HepG2 (cell line): ENCODE measurements at regions not wholly inside any gene's neighbourhood (a gene's known extent, or its start where the extent isn't known, plus 50 kb on each side); places are given as distances from the start of the nearest gene placed in this dataset.

ENCODE experiments used
- ELF1 ChIP-seq: sonication (generic); formaldehyde crosslinking; IDR thresholded peaks from 2 replicates; pipeline ENCODE4 v1.4.0; 2020; ENCODE audit warnings: missing genetic modification reagents
- KLF12 ChIP-seq: sonication (generic); formaldehyde crosslinking; IDR thresholded peaks from 2 replicates; pipeline ENCODE4 v1.4.0; 2020; ENCODE audit warnings: missing genetic modification reagents, borderline replicate concordance
- KMT2A ChIP-seq: sonication (generic); formaldehyde crosslinking; IDR thresholded peaks from 2 replicates; pipeline ENCODE4 v1.4.0; 2020; ENCODE audit warnings: missing genetic modification reagents
- NFIB ChIP-seq: sonication (generic); formaldehyde crosslinking; IDR thresholded peaks from 2 replicates; pipeline ENCODE4 v1.9.0; 2021; ENCODE audit warnings: missing genetic modification reagents, mild to moderate bottlenecking, borderline replicate concordance
- NFIC ChIP-seq: IDR thresholded peaks from 2 replicates; pipeline ENCODE4 v1.6.1; 2012; ENCODE audit warnings: mild to moderate bottlenecking, low read length, inconsistent platforms
- SMYD3 ChIP-seq: sonication (generic); formaldehyde crosslinking; IDR thresholded peaks from 2 replicates; pipeline ENCODE4 v1.8.1; 2023; ENCODE audit warnings: mild to moderate bottlenecking, missing genetic modification reagents
- ZC3H4 ChIP-seq: sonication (generic); formaldehyde crosslinking; IDR thresholded peaks from 2 replicates; pipeline ENCODE4 v1.4.0; 2020; ENCODE audit warnings: missing genetic modification reagents, borderline replicate concordance
- ZEB1 ChIP-seq: IDR thresholded peaks from 2 replicates; pipeline ENCODE4 v1.6.1; 2012; ENCODE audit warnings: mild to moderate bottlenecking, low read depth, inconsistent platforms; ENCODE audit not compliant: insufficient replicate concordance
- ZFP36L2 ChIP-seq: sonication (generic); formaldehyde crosslinking; IDR thresholded peaks from 2 replicates; pipeline ENCODE4 v1.4.0; 2020; ENCODE audit warnings: missing genetic modification reagents
- ZNF136 ChIP-seq: sonication (generic); formaldehyde crosslinking; IDR thresholded peaks from 2 replicates; pipeline ENCODE4 v1.8.1; 2022; ENCODE audit warnings: low read depth, mild to moderate bottlenecking, moderate library complexity, missing genetic modification reagents
- ZNF547 ChIP-seq: sonication (generic); formaldehyde crosslinking; IDR thresholded peaks from 2 replicates; pipeline ENCODE4 v1.5.1; 2020; ENCODE audit warnings: mild to moderate bottlenecking, missing genetic modification reagents
- ZNF75D ChIP-seq: sonication (generic); formaldehyde crosslinking; IDR thresholded peaks from 2 replicates; pipeline ENCODE4 v1.8.1; 2023; ENCODE audit warnings: missing genetic modification reagents, mild to moderate bottlenecking, borderline replicate concordance
- ZNF83 ChIP-seq: sonication (generic); formaldehyde crosslinking; IDR thresholded peaks from 2 replicates; pipeline ENCODE4 v1.4.0; 2020; ENCODE audit warnings: missing genetic modification reagents, mild to moderate bottlenecking, borderline replicate concordance
- TF ChIP-seq, protein P1 (sequence below): sonication (generic); formaldehyde crosslinking; IDR thresholded peaks from 2 replicates; pipeline ENCODE4 v1.4.0; 2020; ENCODE audit warnings: missing genetic modification reagents, borderline replicate concordance
- TF ChIP-seq, protein P2 (sequence below): sonication (generic); formaldehyde crosslinking; IDR thresholded peaks from 2 replicates; pipeline ENCODE4 v1.5.0; 2020; ENCODE audit warnings: mild to moderate bottlenecking, low read depth, missing genetic modification reagents, borderline replicate concordance
- TF ChIP-seq, protein P3 (sequence below): sonication (generic); formaldehyde crosslinking; IDR thresholded peaks from 2 replicates; pipeline ENCODE4 v1.5.0; 2020; ENCODE audit warnings: mild to moderate bottlenecking, missing genetic modification reagents, moderate library complexity
- TF ChIP-seq, protein P4 (sequence below): sonication (generic); formaldehyde crosslinking; IDR thresholded peaks from 2 replicates; pipeline ENCODE4 v1.4.0; 2020; ENCODE audit warnings: missing genetic modification reagents
- TF ChIP-seq, protein P5 (sequence below): IDR thresholded peaks from 2 replicates; pipeline ENCODE4 v1.6.1; 2016
- TF ChIP-seq, protein P6 (sequence below): sonication (generic); formaldehyde crosslinking; IDR thresholded peaks from 2 replicates; pipeline ENCODE4 v1.4.0; 2020; ENCODE audit warnings: mild to moderate bottlenecking, low read depth, missing genetic modification reagents
- TF ChIP-seq, protein P7 (sequence below): sonication (generic); formaldehyde crosslinking; IDR thresholded peaks from 2 replicates; pipeline ENCODE4 v1.5.0; 2020; ENCODE audit warnings: missing genetic modification reagents

DNA sequence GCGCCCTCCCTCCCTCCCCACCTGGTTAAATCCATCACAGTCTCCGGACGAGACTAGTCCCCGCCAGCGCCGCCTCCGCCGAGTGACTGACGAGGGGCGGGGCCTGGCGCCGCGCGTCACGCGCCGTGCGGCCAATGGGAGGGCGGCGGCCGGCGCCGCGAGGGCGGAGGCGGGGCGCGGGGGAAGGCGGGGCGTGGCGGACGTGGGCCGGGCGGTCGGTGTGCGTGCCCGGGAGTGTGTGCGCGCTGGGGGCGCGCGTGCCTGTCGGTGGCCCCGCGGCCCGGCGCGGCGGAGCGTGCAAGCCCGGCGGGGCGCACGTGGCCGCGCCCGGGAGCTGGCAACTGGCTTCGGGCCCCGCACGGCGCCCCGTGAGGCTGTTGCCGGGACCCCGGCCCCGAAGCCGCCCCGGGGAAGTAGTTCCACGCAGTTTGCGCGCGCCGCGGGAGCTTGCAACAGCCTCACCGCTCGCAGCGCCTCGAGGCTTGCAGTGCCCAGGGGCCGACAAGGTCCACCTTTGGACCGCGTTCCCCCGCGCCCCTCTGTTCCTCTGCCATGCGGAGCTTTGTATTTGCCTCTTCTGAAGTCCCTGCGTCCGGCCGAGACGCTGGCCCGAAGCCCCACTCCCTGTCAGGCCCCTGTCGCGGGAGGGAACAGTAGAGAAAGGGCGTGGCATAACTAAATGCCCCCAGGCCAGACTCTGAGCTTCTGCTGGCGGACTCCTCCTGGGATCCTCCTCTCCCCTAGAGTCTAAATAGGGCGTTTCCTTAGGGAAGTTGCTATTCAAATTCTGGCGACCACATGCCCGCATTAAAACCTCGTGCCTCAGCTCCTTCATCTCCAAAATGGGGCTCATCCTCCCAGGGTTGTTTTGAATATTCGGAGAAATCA lies 400.9 kb downstream of the SHQ1 start (continued):
- TF ChIP-seq, protein P1, sequence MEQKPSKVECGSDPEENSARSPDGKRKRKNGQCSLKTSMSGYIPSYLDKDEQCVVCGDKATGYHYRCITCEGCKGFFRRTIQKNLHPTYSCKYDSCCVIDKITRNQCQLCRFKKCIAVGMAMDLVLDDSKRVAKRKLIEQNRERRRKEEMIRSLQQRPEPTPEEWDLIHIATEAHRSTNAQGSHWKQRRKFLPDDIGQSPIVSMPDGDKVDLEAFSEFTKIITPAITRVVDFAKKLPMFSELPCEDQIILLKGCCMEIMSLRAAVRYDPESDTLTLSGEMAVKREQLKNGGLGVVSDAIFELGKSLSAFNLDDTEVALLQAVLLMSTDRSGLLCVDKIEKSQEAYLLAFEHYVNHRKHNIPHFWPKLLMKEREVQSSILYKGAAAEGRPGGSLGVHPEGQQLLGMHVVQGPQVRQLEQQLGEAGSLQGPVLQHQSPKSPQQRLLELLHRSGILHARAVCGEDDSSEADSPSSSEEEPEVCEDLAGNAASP (CRISPR knock-in tag) = no peak
- no peak for TF ChIP-seq ELF1 (CRISPR knock-in tag)
- no peak for TF ChIP-seq NFIC
- TF ChIP-seq, protein P2, sequence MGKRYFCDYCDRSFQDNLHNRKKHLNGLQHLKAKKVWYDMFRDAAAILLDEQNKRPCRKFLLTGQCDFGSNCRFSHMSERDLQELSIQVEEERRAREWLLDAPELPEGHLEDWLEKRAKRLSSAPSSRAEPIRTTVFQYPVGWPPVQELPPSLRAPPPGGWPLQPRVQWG (CRISPR knock-in tag) = no peak
- no peak for TF ChIP-seq ZFP36L2 (CRISPR knock-in tag)
- no peak for TF ChIP-seq ZNF83
- TF ChIP-seq, protein P3, sequence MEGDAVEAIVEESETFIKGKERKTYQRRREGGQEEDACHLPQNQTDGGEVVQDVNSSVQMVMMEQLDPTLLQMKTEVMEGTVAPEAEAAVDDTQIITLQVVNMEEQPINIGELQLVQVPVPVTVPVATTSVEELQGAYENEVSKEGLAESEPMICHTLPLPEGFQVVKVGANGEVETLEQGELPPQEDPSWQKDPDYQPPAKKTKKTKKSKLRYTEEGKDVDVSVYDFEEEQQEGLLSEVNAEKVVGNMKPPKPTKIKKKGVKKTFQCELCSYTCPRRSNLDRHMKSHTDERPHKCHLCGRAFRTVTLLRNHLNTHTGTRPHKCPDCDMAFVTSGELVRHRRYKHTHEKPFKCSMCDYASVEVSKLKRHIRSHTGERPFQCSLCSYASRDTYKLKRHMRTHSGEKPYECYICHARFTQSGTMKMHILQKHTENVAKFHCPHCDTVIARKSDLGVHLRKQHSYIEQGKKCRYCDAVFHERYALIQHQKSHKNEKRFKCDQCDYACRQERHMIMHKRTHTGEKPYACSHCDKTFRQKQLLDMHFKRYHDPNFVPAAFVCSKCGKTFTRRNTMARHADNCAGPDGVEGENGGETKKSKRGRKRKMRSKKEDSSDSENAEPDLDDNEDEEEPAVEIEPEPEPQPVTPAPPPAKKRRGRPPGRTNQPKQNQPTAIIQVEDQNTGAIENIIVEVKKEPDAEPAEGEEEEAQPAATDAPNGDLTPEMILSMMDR (CRISPR knock-in tag) = no peak
- no peak for TF ChIP-seq ZNF75D (CRISPR knock-in tag)
- TF ChIP-seq ZNF136 (CRISPR knock-in tag) = no peak
- peak; percentile 84 for TF ChIP-seq ZNF547 (CRISPR knock-in tag)
- TF ChIP-seq, protein P4, sequence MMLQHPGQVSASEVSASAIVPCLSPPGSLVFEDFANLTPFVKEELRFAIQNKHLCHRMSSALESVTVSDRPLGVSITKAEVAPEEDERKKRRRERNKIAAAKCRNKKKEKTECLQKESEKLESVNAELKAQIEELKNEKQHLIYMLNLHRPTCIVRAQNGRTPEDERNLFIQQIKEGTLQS (CRISPR knock-in tag) = no peak
- TF ChIP-seq, protein P5, sequence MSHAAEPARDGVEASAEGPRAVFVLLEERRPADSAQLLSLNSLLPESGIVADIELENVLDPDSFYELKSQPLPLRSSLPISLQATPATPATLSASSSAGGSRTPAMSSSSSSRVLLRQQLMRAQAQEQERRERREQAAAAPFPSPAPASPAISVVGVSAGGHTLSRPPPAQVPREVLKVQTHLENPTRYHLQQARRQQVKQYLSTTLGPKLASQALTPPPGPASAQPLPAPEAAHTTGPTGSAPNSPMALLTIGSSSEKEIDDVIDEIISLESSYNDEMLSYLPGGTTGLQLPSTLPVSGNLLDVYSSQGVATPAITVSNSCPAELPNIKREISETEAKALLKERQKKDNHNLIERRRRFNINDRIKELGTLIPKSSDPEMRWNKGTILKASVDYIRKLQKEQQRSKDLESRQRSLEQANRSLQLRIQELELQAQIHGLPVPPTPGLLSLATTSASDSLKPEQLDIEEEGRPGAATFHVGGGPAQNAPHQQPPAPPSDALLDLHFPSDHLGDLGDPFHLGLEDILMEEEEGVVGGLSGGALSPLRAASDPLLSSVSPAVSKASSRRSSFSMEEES (CRISPR knock-in tag) = no peak
- TF ChIP-seq ZC3H4 (CRISPR knock-in tag) = no peak
- no peak for TF ChIP-seq KMT2A (CRISPR knock-in tag)
- TF ChIP-seq SMYD3 (CRISPR knock-in tag) = no peak
- TF ChIP-seq, protein P6, sequence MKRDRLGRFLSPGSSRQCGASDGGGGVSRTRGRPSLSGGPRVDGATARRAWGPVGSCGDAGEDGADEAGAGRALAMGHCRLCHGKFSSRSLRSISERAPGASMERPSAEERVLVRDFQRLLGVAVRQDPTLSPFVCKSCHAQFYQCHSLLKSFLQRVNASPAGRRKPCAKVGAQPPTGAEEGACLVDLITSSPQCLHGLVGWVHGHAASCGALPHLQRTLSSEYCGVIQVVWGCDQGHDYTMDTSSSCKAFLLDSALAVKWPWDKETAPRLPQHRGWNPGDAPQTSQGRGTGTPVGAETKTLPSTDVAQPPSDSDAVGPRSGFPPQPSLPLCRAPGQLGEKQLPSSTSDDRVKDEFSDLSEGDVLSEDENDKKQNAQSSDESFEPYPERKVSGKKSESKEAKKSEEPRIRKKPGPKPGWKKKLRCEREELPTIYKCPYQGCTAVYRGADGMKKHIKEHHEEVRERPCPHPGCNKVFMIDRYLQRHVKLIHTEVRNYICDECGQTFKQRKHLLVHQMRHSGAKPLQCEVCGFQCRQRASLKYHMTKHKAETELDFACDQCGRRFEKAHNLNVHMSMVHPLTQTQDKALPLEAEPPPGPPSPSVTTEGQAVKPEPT (CRISPR knock-in tag) = peak; percentile 70; the same call in 1 of the 2 replicates
- no peak for TF ChIP-seq ZEB1
- TF ChIP-seq, protein P7, sequence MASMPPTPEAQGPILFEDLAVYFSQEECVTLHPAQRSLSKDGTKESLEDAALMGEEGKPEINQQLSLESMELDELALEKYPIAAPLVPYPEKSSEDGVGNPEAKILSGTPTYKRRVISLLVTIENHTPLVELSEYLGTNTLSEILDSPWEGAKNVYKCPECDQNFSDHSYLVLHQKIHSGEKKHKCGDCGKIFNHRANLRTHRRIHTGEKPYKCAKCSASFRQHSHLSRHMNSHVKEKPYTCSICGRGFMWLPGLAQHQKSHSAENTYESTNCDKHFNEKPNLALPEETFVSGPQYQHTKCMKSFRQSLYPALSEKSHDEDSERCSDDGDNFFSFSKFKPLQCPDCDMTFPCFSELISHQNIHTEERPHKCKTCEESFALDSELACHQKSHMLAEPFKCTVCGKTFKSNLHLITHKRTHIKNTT (CRISPR knock-in tag) = no peak
- no peak for TF ChIP-seq NFIB (CRISPR knock-in tag)
- TF ChIP-seq KLF12 (CRISPR knock-in tag) = peak; percentile 57; the same call in 1 of the 2 replicates
